ENCODE measurements at regions not wholly inside any gene's neighbourhood (a gene's known extent, or its start where the extent isn't known, plus 50 kb on each side); places are given as distances from the start of the nearest gene placed in this dataset.

DNA sequence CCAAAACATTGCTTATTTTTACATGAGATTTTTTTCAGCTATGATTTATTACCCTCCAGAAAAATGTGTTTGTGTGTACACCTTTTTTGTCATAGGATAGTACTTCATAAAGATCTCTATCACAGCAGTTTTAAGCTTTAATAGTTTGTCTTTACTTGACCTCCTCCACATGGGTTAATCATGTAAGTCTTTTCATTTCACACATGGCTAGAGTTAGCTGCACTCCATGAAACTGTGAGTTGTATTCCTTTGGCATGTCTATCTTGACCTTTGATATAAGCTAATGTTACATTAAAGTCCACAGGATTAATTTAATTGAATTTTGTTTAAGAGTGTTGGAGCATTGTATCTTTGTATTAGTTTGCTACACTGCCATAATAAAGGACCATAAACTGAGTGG, 217.1 kb downstream of the OTOL1 start:
- TF ChIP-seq, protein P1, sequence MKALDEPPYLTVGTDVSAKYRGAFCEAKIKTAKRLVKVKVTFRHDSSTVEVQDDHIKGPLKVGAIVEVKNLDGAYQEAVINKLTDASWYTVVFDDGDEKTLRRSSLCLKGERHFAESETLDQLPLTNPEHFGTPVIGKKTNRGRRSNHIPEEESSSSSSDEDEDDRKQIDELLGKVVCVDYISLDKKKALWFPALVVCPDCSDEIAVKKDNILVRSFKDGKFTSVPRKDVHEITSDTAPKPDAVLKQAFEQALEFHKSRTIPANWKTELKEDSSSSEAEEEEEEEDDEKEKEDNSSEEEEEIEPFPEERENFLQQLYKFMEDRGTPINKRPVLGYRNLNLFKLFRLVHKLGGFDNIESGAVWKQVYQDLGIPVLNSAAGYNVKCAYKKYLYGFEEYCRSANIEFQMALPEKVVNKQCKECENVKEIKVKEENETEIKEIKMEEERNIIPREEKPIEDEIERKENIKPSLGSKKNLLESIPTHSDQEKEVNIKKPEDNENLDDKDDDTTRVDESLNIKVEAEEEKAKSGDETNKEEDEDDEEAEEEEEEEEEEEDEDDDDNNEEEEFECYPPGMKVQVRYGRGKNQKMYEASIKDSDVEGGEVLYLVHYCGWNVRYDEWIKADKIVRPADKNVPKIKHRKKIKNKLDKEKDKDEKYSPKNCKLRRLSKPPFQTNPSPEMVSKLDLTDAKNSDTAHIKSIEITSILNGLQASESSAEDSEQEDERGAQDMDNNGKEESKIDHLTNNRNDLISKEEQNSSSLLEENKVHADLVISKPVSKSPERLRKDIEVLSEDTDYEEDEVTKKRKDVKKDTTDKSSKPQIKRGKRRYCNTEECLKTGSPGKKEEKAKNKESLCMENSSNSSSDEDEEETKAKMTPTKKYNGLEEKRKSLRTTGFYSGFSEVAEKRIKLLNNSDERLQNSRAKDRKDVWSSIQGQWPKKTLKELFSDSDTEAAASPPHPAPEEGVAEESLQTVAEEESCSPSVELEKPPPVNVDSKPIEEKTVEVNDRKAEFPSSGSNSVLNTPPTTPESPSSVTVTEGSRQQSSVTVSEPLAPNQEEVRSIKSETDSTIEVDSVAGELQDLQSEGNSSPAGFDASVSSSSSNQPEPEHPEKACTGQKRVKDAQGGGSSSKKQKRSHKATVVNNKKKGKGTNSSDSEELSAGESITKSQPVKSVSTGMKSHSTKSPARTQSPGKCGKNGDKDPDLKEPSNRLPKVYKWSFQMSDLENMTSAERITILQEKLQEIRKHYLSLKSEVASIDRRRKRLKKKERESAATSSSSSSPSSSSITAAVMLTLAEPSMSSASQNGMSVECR (CRISPR knock-in tag; IDR thresholded peaks at IDR 0.05; ENCODE audit: borderline replicate concordance), result no peak
- TF ChIP-seq PRRX2 (CRISPR knock-in tag; IDR thresholded peaks at IDR 0.05) (no peak), ESRRA (CRISPR knock-in tag; IDR thresholded peaks at IDR 0.05; ENCODE audit: borderline replicate concordance) (no peak)
- TF ChIP-seq, protein P2, sequence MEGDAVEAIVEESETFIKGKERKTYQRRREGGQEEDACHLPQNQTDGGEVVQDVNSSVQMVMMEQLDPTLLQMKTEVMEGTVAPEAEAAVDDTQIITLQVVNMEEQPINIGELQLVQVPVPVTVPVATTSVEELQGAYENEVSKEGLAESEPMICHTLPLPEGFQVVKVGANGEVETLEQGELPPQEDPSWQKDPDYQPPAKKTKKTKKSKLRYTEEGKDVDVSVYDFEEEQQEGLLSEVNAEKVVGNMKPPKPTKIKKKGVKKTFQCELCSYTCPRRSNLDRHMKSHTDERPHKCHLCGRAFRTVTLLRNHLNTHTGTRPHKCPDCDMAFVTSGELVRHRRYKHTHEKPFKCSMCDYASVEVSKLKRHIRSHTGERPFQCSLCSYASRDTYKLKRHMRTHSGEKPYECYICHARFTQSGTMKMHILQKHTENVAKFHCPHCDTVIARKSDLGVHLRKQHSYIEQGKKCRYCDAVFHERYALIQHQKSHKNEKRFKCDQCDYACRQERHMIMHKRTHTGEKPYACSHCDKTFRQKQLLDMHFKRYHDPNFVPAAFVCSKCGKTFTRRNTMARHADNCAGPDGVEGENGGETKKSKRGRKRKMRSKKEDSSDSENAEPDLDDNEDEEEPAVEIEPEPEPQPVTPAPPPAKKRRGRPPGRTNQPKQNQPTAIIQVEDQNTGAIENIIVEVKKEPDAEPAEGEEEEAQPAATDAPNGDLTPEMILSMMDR (IDR thresholded peaks at IDR 0.05), result no peak
- TF ChIP-seq, protein P3, sequence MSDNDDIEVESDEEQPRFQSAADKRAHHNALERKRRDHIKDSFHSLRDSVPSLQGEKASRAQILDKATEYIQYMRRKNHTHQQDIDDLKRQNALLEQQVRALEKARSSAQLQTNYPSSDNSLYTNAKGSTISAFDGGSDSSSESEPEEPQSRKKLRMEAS (CRISPR knock-in tag; IDR thresholded peaks at IDR 0.05), result no peak

Measured in WTC11 (cell line).